Medulla oblongata (tissue), 1 donor: ENCODE measurements at regions not wholly inside any gene's neighbourhood (a gene's known extent, or its start where the extent isn't known, plus 50 kb on each side); places are given as distances from the start of the nearest gene placed in this dataset.
"Not testable (repeated sequence)": the region's sequence is repeated elsewhere in the genome, so short reads cannot be mapped to it uniquely, and the experiment has no call there.

Source experiments
- DNase-seq: peaks from one replicate; pipeline ENCODE4 v3.0.0-alpha.2; 2015; ENCODE audit errors: extremely low spot score

GRCh38 chrX:69431420-69431819 is 72.7 kb upstream of the NALF2 start:
- DNase-seq: no peak

- no peak for DNase-seq
These were observed 73.3 kb upstream of the NALF2 start for GRCh38 chrX:69430785-69431184.

DNA sequence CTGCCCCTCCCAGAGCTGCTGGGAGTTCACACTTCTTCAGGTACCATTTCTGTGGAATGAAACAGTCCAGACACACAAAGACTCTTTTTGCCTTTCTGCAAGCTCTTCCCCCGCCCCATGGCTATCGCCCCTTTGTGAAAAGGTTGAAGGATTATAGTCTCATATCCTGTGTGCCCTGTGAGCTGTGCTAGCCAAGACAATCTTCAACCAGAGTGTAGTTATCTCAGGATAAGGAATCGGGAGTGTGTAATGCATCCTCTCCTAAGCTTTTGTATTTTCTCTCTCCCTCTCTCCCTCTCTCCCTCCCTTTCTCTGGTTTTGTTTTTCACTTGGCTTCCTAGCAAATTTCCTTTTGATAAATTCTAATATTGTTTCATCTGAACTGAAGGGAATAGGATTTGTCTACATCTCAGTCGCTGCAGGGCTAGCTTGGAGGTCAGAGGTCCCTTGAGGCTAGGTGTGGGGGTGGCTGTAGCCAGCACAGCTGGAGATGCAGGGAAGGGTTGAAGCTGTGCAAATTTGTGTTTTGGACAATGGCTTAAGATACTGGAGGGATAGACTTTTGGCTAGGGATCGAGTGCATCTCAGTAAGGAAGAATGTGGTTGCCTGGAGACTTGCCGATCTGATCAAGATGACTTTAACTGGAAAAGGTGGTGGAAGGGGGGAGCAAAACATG is 74.6 kb upstream of the NALF2 start:
- DNase-seq: no peak

GRCh38 chrX:69428216-69428615 is 75.9 kb upstream of the NALF2 start:
- DNase-seq: no peak

DNA sequence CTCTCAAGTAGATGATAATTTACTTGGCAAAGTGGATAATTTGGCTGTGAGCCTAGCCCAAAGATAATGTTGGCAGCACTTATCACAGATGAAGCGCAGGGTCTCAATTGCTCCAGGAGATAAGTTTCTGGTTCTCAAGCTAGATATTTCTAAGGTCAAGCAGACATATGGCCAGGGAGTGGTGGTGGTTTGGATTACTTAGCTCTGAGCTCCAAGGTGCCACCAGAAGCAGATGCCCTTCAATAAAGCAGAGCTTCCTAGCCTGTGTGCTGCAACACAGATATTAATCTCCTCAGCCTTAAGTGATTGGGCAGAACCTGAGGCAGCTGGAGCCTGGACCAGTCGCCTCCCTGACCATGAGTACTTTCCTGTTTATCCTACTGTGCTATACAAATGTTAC is 79.2 kb upstream of the NALF2 start:
- DNase-seq: no peak

GRCh38 chrX:69424161-69424560 is 80.0 kb upstream of the NALF2 start:
- no peak for DNase-seq

- not testable (repeated sequence) for DNase-seq
These were observed 81.9 kb upstream of the NALF2 start for GRCh38 chrX:69422208-69422607.

DNA sequence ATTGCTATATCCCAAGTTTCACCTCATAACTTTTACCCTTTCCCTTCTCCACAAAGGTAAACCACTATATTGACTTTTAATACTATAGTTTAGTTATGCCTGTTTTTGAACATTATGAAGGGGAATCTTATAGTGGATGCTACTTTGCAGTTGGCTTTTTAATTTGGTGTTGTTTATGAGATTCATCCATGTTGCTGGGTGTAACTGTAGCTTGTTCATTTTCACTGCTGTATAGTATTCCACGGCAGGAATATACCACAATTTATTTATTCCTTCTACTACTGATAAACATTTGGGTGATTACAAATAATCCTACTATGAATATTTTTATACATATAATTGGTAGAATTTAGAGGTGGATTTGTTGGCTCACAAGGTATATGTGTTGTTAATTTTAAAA is 88.4 kb upstream of the NALF2 start:
- DNase-seq: no peak

- no peak for DNase-seq
These were observed 91.5 kb upstream of the NALF2 start for GRCh38 chrX:69412661-69413060.

DNA sequence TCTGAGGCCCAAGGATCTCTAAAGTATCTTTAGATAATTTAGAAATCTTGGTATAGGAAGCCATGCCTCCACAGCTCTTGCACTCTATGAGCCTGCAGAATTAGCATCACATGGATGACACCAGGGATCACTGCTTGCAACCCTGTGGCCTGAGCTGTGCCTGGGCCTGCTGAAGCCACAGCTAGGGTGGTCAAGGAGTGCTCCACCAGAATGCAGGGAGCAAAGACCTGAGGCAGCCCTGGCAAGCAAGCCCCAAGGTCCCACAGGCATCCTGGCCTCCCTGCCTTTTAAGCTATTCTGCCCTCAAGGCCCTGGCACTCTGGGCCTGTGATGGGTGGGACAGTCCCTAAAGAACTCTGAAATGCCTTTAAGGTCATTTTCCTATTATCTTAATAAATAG is 105.2 kb upstream of the NALF2 start:
- no peak for DNase-seq

DNA sequence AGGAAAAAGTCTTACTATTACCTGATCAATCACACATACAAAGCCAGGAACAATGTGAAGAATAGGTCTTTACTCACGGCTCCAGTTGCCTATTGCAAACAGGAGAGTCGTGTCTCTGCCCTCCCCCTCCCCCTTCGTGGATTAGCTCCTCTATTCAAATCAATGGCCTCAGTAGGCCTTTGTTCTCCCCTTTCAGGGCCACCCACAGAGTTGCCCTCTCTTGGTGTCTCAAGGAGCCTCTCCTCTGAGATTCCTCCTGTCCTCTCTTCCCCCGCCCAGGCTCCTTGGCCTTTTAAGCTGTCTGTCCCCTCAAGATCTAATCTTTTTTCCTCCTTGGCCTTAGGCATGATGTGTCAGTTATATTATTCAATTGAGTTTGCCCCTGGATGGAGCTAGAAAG is 107.2 kb upstream of the NALF2 start:
- no peak for DNase-seq

- no peak for DNase-seq
These were observed 108.8 kb upstream of the NALF2 start for GRCh38 chrX:69395306-69395705.

DNA sequence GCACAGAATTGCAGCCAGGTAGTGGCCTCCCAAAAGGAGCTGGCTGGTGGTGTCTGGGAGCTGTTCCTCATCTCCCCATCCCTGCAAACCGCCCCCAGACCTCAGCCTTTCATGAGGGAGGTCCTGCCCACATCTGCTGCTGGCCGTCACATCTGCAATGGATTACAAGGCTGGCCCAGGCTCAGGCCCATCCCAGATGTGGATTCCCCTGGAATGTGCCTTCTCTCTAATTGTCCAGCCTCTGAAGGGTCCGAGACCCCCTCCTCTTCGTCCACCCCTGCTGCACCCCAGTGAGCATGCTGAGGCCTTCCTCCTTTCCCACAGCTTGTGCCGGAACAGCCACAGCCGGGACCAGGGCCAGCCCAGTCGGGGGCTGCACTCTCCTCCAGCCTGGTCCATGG is 115.0 kb upstream of the NALF2 start:
- DNase-seq: no peak

- DNase-seq: peak; percentile 2
These were observed 115.6 kb upstream of the NALF2 start for GRCh38 chrX:69388526-69388925.

GRCh38 chrX:69387567-69388487 is 116.3 kb upstream of the NALF2 start:
- DNase-seq: peak; percentile 22

- no peak for DNase-seq
These were observed 117.4 kb upstream of the NALF2 start for GRCh38 chrX:69386681-69387080.

- no peak for DNase-seq
These were observed 124.7 kb upstream of the NALF2 start for GRCh38 chrX:69379412-69379811.

DNA sequence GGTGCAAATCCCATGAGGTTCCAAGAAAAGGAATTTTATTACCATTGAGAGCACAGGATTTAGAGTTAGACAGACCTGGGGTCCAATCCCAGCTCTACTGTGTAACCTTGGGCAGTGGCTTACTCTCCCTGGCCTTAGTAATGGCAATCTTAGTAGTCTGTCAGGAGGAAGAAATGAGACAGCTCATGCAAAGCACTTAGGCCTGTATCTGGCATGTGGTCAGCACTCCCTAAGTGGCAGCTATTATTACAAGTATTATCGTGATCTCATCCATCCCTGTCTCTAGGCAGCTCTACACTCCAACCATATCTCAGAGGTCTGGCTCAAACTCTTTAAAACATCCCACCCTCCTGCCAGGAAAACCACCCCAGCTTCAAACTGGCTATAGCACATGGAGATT is 129.6 kb upstream of the NALF2 start:
- no peak for DNase-seq

DNA sequence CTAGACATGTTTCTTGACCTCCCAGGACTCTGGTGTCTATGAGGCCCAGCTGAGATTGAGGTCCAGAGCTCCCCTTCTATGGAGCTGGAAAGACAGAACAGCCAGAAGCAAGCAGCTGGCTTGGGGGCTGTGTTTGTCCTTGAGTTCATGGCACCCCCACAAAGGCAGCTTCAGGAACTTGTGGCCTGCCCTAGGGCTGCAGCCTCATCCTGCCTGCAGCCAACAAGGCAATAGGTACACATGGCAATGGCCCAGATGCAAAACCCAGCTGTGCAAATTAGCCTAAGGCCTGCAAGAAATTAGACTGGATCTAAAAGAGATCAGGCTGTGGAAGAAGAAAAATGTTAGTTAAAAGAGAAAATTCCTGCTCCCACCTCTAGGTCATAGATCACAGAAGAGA is 131.7 kb upstream of the NALF2 start:
- DNase-seq: no peak

GRCh38 chrX:69371159-69371558 is 133.0 kb upstream of the NALF2 start:
- no peak for DNase-seq

DNA sequence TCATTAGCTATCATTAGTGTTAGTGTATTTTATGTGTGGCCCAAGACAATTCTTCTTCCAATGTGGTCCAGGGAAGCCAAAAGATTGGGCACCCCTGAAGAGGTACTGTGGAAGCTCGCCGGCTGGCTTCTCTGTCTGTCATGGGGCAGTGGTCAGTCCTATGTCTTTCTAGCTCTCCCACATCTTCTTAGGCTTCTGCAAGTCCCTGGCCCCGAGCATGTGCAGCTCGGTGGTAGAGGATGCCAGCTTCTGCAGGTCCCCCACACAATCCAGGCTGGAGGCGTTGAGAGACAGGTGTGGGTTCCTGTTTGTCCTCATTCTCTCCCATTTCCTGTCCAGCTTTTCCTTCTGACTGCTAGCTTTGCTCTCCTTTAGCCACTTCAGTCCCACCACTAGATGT is 134.1 kb upstream of the NALF2 start:
- DNase-seq: no peak

- no peak for DNase-seq
These were observed 137.9 kb upstream of the NALF2 start for GRCh38 chrX:69366183-69366582.

GRCh38 chrX:69365755-69366154 is 138.4 kb upstream of the NALF2 start:
- no peak for DNase-seq
